ENCODE measurements at regions not wholly inside any gene's neighbourhood (a gene's known extent, or its start where the extent isn't known, plus 50 kb on each side); places are given as distances from the start of the nearest gene placed in this dataset.

GRCh38 chr4:24179201-24179840 is 289.5 kb upstream of the PPARGC1A start:
- no peak for TF ChIP-seq CTCF (IDR thresholded peaks at IDR 0.05)
- no peak for TF ChIP-seq POLR2A (IDR thresholded peaks at IDR 0.05)
- TF ChIP-seq POLR2AphosphoS5 (IDR thresholded peaks at IDR 0.05): no peak
